H1 (cell line): ENCODE measurements at regions not wholly inside any gene's neighbourhood (a gene's known extent, or its start where the extent isn't known, plus 50 kb on each side); places are given as distances from the start of the nearest gene placed in this dataset.
A peak's percentile ranks its signal among the peaks of the same experiment; 100 is the strongest.

ENCODE experiments used
- CTCF ChIA-PET: fragments of 300-600 bp; sonication (Branson Sonifier 250); formaldehyde crosslinking; loops from one replicate; lab custom pipeline; 2021; ENCODE audit not compliant: partially characterized antibody; lab: Charles Lee
- POLR2A ChIA-PET: fragments of 300-600 bp; sonication (Branson Sonifier 250); formaldehyde crosslinking; loops from one replicate; lab custom pipeline; 2021; ENCODE audit warnings: inconsistent platforms; ENCODE audit not compliant: partially characterized antibody; lab: Charles Lee
- DNase-seq, 2 experiments: peaks; one replicate each; pipeline versions ENCODE4 v3.0.0 to v3.0.0-alpha.2; 2010 to 2022; ENCODE audit warnings: low spot score in 2 of 2, low read depth in 1 of 2, mixed read lengths in 1 of 2
- FAIRE-seq: peaks from 2 replicates; lab custom pipeline; 2011; peaks lifted over from hg19 to GRCh38; lab: Jason Lieb, UNC
- H2AFZ ChIP-seq: 2 replicates; pipeline ENCODE4 v1.8.1; 2012; ENCODE audit warnings: low read length, inconsistent platforms
- H2AK5ac ChIP-seq: 2 replicates; pipeline ENCODE4 v1.6.1; 2013; ENCODE audit warnings: low read depth, low read length
- H2BK120ac ChIP-seq: replicated peaks from 2 replicates; pipeline ENCODE3; 2013; ENCODE audit warnings: low read depth, low read length, inconsistent platforms
- H2BK12ac ChIP-seq: 2 replicates; pipeline ENCODE4 v1.6.1; 2013; ENCODE audit warnings: low read depth, low read length
- H2BK15ac ChIP-seq: 2 replicates; pipeline ENCODE4 v1.6.1; 2013; ENCODE audit warnings: low read length
- H2BK20ac ChIP-seq: 2 replicates; pipeline ENCODE4 v1.6.1; 2013; ENCODE audit warnings: low read length
- H2BK5ac ChIP-seq: 2 replicates; pipeline ENCODE4 v1.6.1; 2013; ENCODE audit warnings: low read depth, low read length
- H3K14ac ChIP-seq: 2 replicates; pipeline ENCODE4 v1.6.1; 2013; ENCODE audit warnings: inconsistent platforms; ENCODE audit not compliant: insufficient read length
- H3K18ac ChIP-seq: 2 replicates; pipeline ENCODE4 v1.6.1; 2013; ENCODE audit warnings: low read length; ENCODE audit errors: extremely low read depth
- H3K23ac ChIP-seq: 2 replicates; pipeline ENCODE4 v1.6.1; 2013; ENCODE audit warnings: inconsistent platforms; ENCODE audit not compliant: insufficient read length
- H3K23me2 ChIP-seq: 2 replicates; pipeline ENCODE4 v1.6.1; 2013; ENCODE audit warnings: low read depth, low read length
- H3K27ac ChIP-seq: 2 replicates; pipeline ENCODE4 v1.6.1; 2011; ENCODE audit warnings: low read depth, low read length, inconsistent platforms
- H3K27me3 ChIP-seq, 4 experiments: replicated peaks in 1 of 4; 1 replicate in 1 of 4; 2 replicates in 3 of 4; pipeline versions ENCODE4 v1.6.1 to v1.8.1; 2011 to 2013; ENCODE audit warnings: low read length in 3 of 4, mild to moderate bottlenecking in 3 of 4, inconsistent platforms in 2 of 4, mixed read lengths in 2 of 4, moderate library complexity in 1 of 4; ENCODE audit not compliant: control insufficient read depth in 3 of 4, insufficient read depth in 3 of 4; ENCODE audit errors: extremely low read depth in 1 of 4
- H3K36me3 ChIP-seq, 4 experiments: 2 replicates each; pipeline versions ENCODE4 v1.6.1 to v1.8.1; 2011 to 2013; ENCODE audit warnings: mild to moderate bottlenecking in 4 of 4, low read length in 3 of 4, moderate library complexity in 2 of 4, control low read depth in 1 of 4, inconsistent platforms in 1 of 4; ENCODE audit not compliant: insufficient read depth in 4 of 4, control insufficient read depth in 2 of 4
- H3K4ac ChIP-seq: replicated peaks from 2 replicates; pipeline ENCODE3; 2013; ENCODE audit warnings: low read length, low read depth, mixed read lengths, inconsistent platforms; ENCODE audit not compliant: insufficient read length
- H3K4me1 ChIP-seq, 4 experiments: replicated peaks in 1 of 4; 1 replicate in 1 of 4; 2 replicates in 3 of 4; pipeline versions ENCODE4 v1.6.1 to v1.8.1; 2011 to 2013; ENCODE audit warnings: low read length in 3 of 4, inconsistent platforms in 2 of 4, mixed read lengths in 1 of 4; ENCODE audit not compliant: insufficient read depth in 4 of 4, control insufficient read depth in 3 of 4
- H3K4me2 ChIP-seq, 2 experiments: 2 replicates each; pipeline versions ENCODE4 v1.6.1 to v1.8.1; 2011 to 2013; ENCODE audit warnings: low read depth in 2 of 2, low read length in 2 of 2, control low read depth in 1 of 2, inconsistent platforms in 1 of 2, mild to moderate bottlenecking in 1 of 2; ENCODE audit not compliant: insufficient read depth in 1 of 2
- H3K4me3 ChIP-seq, 4 experiments: fragments of 200-600, 300-600 bp in 1 of 4; sonication (generic), shearing (Covaris generic), sonication (Bioruptor Twin) in 1 of 4; 2 replicates each; pipeline versions ENCODE4 v1.5.1 to v1.8.1; 2011 to 2016; ENCODE audit warnings: low read length in 4 of 4, low read depth in 3 of 4, control low read depth in 2 of 4, inconsistent platforms in 2 of 4, mild to moderate bottlenecking in 2 of 4, mixed read lengths in 1 of 4, moderate library complexity in 1 of 4; ENCODE audit not compliant: insufficient read depth in 2 of 4; ENCODE audit errors: extremely low read depth in 1 of 4
- H3K56ac ChIP-seq: replicated peaks from 2 replicates; pipeline ENCODE3; 2013; ENCODE audit warnings: low read depth, mild to moderate bottlenecking, mixed read lengths, low read length, inconsistent platforms; ENCODE audit not compliant: insufficient read length
- H3K79me1 ChIP-seq: 2 replicates; pipeline ENCODE4 v1.6.1; 2013; ENCODE audit warnings: low read depth, low read length, control low read depth
- H3K79me2 ChIP-seq, 2 experiments: 2 replicates each; pipeline versions ENCODE4 v1.6.1 to v1.8.1; 2012 to 2013; ENCODE audit warnings: low read length in 2 of 2, mild to moderate bottlenecking in 2 of 2, inconsistent platforms in 1 of 2; ENCODE audit not compliant: insufficient read depth in 2 of 2, control insufficient read depth in 1 of 2
- H3K9ac ChIP-seq, 4 experiments: replicated peaks in 1 of 4; 1 replicate in 1 of 4; 2 replicates in 3 of 4; pipeline versions ENCODE4 v1.6.1 to v1.8.1; 2011 to 2013; ENCODE audit warnings: low read depth in 3 of 4, low read length in 3 of 4, control low read depth in 2 of 4, mild to moderate bottlenecking in 2 of 4, moderate library complexity in 2 of 4, inconsistent platforms in 1 of 4; ENCODE audit errors: extremely low read depth in 1 of 4
- H3K9me3 ChIP-seq, 2 experiments: 2 replicates each; pipeline versions ENCODE4 v1.6.1 to v1.8.1; 2012 to 2013; ENCODE audit warnings: mild to moderate bottlenecking in 2 of 2, moderate library complexity in 2 of 2, control low read depth in 1 of 2, inconsistent platforms in 1 of 2, low read depth in 1 of 2, low read length in 1 of 2, mixed read lengths in 1 of 2; ENCODE audit not compliant: insufficient read depth in 2 of 2
- H4K20me1 ChIP-seq, 2 experiments: replicated peaks in 1 of 2; 2 replicates each; pipeline versions ENCODE3 to v1.8.1; 2011 to 2013; ENCODE audit warnings: inconsistent platforms in 2 of 2, low read length in 2 of 2, mild to moderate bottlenecking in 1 of 2; ENCODE audit not compliant: insufficient read depth in 2 of 2, control insufficient read depth in 1 of 2
- H4K5ac ChIP-seq: 2 replicates; pipeline ENCODE4 v1.6.1; 2013; ENCODE audit warnings: low read length, low read depth, mixed read lengths, inconsistent platforms; ENCODE audit not compliant: insufficient read length
- H4K8ac ChIP-seq: 2 replicates; pipeline ENCODE4 v1.8.0; 2013; ENCODE audit warnings: mild to moderate bottlenecking, moderate library complexity, low read length, inconsistent platforms; ENCODE audit not compliant: insufficient read depth; ENCODE audit errors: extremely low read depth
- H4K91ac ChIP-seq: replicated peaks from 2 replicates; pipeline ENCODE3; 2013; ENCODE audit warnings: low read length, mixed read lengths, inconsistent platforms; ENCODE audit not compliant: insufficient read length
- CEBPB ChIP-seq: IDR thresholded peaks from 2 replicates; pipeline ENCODE4 v1.6.1; 2012; ENCODE audit warnings: low read depth, low read length
- CTCF ChIP-seq, 3 experiments: IDR thresholded peaks; 1 replicate in 2 of 3; 2 replicates in 1 of 3; pipeline versions ENCODE4 v1.5.1 to v1.6.1; 2011; ENCODE audit warnings: low read length in 3 of 3, mild to moderate bottlenecking in 3 of 3, inconsistent platforms in 2 of 3, low read depth in 1 of 3, moderate library complexity in 1 of 3; ENCODE audit not compliant: insufficient read depth in 1 of 3; ENCODE audit errors: control extremely low read depth in 1 of 3
- RAD21 ChIP-seq, 2 experiments: IDR thresholded peaks in 1 of 2; conservative IDR thresholded peaks in 1 of 2; 2 replicates each; pipeline ENCODE4 v1.6.1; 2011; ENCODE audit warnings: low read depth in 2 of 2, low read length in 2 of 2, improper control_type of control experiment in 1 of 2, inconsistent platforms in 1 of 2, mild to moderate bottlenecking in 1 of 2, moderate library complexity in 1 of 2
- SIRT6 ChIP-seq: IDR thresholded peaks from one replicate; pipeline ENCODE4 v1.7.1; 2012; ENCODE audit warnings: low read length, inconsistent platforms
- YY1 ChIP-seq: IDR thresholded peaks from 2 replicates; pipeline ENCODE4 v1.6.1; 2011; ENCODE audit warnings: low read depth, mild to moderate bottlenecking, low read length
- WGBS, 2 experiments: shearing (Covaris generic) in 1 of 2; methylation state at CpG; one replicate each; pipeline versions ENCODE4 v1.1.6 to v1.1.7; 2013 to 2015; ENCODE audit warnings: low lambda C conversion rate in 2 of 2, mixed read lengths in 2 of 2, inconsistent platforms in 1 of 2, low coverage in 1 of 2, missing lambda C conversion rate in 1 of 2; ENCODE audit not compliant: insufficient replicate concordance in 2 of 2, insufficient coverage in 1 of 2, insufficient read length in 1 of 2; ENCODE audit errors: extremely low coverage in 1 of 2, missing lambda C conversion rate in 1 of 2; 5-methylcytosine and 5-hydroxymethylcytosine counted together

- Histone ChIP-seq H2BK12ac (no peak overlapping the region), H2BK5ac (no peak overlapping the region), H3K9ac (no peak overlapping the region), H3K56ac (no peak overlapping the region), H3K79me1 (no peaks in the 10 kb centered on the region), H3K4me2 (no peak overlapping the region), H3K23ac (no peak overlapping the region), H3K27ac (no peak overlapping the region), H3K23me2 (no peaks in the 10 kb centered on the region), H3K36me3 (no peaks in the 10 kb centered on the region), H3K4me1 (no peaks in the 10 kb centered on the region), H3K9me3 (no peaks in the 10 kb centered on the region), H3K18ac (no peak overlapping the region), H3K4me3 (no peak overlapping the region), H2AK5ac (no peak overlapping the region), H4K8ac (no peak overlapping the region), H3K4ac (no peak overlapping the region), H4K20me1 (no peaks in the 10 kb centered on the region), H4K5ac (no peak overlapping the region), H3K79me2 (no peaks in the 10 kb centered on the region), H3K27me3 (no peaks in the 10 kb centered on the region), H2BK15ac (no peak overlapping the region), H2BK20ac (no peak overlapping the region), H2AFZ (no peak overlapping the region), H2BK120ac (no peak overlapping the region), H4K91ac (no peak overlapping the region), H3K14ac (no peak overlapping the region)
- peak; percentile 24 for FAIRE-seq
- no peak for TF ChIP-seq SIRT6
- TF ChIP-seq YY1 = 0 out of 2 replicates have a peak, but pooled peaks have one; percentile 64
- peak; percentile 69 to 81 (median 74) for TF ChIP-seq CTCF (IDR thresholded peaks at IDR 0.05; ENCODE audit: control extremely low read depth in 1 of 3, insufficient read depth in 1 of 3, low read depth in 1 of 3, low read length in 3 of 3)
- peak; percentile 84 to 93 for TF ChIP-seq RAD21 (IDR thresholded peaks at IDR 0.05 in 1 of 2, conservative IDR thresholded peaks at IDR 0.05 in 1 of 2; ENCODE audit: low read depth in 2 of 2, low read length in 2 of 2)
- TF ChIP-seq CEBPB = no peak
- CTCF ChIA-PET = interaction anchor here (0.6 to 2.1 kb wide), 25 partner anchors 9 to 1135 kb away, joined by 3 to 11 read pairs (median 3); no protein-coding TSS in a partner anchor
- WGBS, 2 experiments = 80% methylated on average over 2 of the region's 2 CpGs; no CpG with 5 or more reads in 1 of the 2 experiments
- peak in 1 of 2 experiments; percentile 76 for DNase-seq
- POLR2A ChIA-PET = no interaction called here
These were observed 263.5 kb upstream of the CFAP20DC start for GRCh38 chr3:59313365-59313764.
